ENCODE measurements at regions not wholly inside any gene's neighbourhood (a gene's known extent, or its start where the extent isn't known, plus 50 kb on each side); places are given as distances from the start of the nearest gene placed in this dataset.
"Not testable (repeated sequence)": the region's sequence is repeated elsewhere in the genome, so short reads cannot be mapped to it uniquely, and the experiment has no call there.

DNA sequence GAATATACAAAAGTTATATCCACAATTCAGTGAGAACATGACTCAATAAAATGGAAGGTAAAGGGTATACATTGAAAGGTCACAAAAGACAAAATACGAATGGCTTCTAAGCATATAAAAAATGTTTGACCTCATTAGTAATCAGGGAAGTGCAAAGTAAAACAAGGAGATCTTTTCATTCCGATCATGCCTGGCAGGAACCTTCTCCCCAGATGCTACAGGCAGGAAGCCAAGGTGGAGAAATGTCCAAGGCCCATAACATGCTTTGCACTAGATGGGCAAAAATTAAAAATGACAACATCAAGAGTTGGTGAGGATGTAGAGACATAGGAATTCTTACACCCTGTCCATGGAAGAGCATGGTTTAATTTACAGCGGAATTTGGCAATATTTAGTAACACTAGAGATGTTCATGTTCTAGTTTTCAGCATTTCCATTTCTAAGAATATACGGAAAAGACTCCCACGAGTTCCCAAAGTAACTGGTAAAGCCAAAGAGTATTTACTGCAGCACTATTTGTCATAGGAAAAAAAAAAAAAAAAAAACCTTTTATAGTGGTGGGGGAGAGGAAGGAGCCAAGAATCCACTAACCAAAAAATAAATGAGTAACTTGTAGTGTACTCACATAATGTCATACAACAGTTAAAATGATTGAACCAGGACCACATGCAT lies 184.5 kb upstream of the KAZN start:
- Histone ChIP-seq H3K36me3 (ENCODE audit: control insufficient read depth in 2 of 3, insufficient read depth in 3 of 3, low read length in 3 of 3) (no peaks in the 10 kb centered on the region), H3K4me1 (ENCODE audit: control insufficient read depth in 2 of 3, insufficient read depth in 2 of 3, low read depth in 1 of 3, low read length in 3 of 3) (no peaks in the 10 kb centered on the region), H3K9me3 (ENCODE audit: control insufficient read depth in 2 of 3, insufficient read depth in 1 of 3, low read length in 3 of 3) (no peaks in the 10 kb centered on the region), H3K27me3 (ENCODE audit: control insufficient read depth, insufficient read depth, low read length) (no peaks in the 10 kb centered on the region), H3K4me3 (ENCODE audit: low read length in 3 of 3) (no peak overlapping the region), H3K27ac (ENCODE audit: low read depth in 2 of 2, low read length in 2 of 2) (no peak overlapping the region), H3K9ac (ENCODE audit: low read length in 3 of 3) (no peak overlapping the region)
- TF ChIP-seq, protein P1, sequence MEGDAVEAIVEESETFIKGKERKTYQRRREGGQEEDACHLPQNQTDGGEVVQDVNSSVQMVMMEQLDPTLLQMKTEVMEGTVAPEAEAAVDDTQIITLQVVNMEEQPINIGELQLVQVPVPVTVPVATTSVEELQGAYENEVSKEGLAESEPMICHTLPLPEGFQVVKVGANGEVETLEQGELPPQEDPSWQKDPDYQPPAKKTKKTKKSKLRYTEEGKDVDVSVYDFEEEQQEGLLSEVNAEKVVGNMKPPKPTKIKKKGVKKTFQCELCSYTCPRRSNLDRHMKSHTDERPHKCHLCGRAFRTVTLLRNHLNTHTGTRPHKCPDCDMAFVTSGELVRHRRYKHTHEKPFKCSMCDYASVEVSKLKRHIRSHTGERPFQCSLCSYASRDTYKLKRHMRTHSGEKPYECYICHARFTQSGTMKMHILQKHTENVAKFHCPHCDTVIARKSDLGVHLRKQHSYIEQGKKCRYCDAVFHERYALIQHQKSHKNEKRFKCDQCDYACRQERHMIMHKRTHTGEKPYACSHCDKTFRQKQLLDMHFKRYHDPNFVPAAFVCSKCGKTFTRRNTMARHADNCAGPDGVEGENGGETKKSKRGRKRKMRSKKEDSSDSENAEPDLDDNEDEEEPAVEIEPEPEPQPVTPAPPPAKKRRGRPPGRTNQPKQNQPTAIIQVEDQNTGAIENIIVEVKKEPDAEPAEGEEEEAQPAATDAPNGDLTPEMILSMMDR (IDR thresholded peaks at IDR 0.05; ENCODE audit: borderline replicate concordance, extremely low read depth, insufficient read depth): no peak
- DNase-seq: no peak
- intact Hi-C loops (cut with DNase I): no loop called here
- no peak for FAIRE-seq

DNA sequence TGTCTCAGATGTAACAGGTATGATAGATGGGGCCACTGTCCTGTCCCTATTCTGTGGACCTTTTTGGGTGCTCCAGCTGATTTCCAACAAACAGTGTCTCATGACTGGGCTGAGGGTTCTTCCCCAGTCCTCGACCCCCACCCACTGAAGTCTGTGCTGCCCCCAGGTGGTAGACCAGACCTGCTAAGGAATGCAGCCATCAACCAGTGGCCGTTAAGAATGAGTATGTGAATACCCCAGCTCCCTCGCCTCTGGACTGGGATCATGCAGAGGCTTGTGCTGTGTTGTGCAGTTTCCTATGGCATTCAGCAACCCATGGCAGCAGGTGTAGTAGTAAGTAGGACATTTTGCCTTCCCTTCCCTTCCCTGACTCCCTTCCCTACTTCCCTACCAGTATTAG lies 183.1 kb upstream of the KAZN start:
- H3K36me3 ChIP-seq (ENCODE audit: control insufficient read depth in 2 of 3, insufficient read depth in 3 of 3, low read length in 3 of 3): no peaks in the 10 kb centered on the region
- TF ChIP-seq, protein P1 (IDR thresholded peaks at IDR 0.05; ENCODE audit: borderline replicate concordance, extremely low read depth, insufficient read depth): no peak
- no peaks in the 10 kb centered on the region for H3K9me3 ChIP-seq (ENCODE audit: control insufficient read depth in 2 of 3, insufficient read depth in 1 of 3, low read length in 3 of 3)
- no peak for DNase-seq
- no peaks in the 10 kb centered on the region for H3K27me3 ChIP-seq (ENCODE audit: control insufficient read depth, insufficient read depth, low read length)
- no peaks in the 10 kb centered on the region for H3K4me1 ChIP-seq (ENCODE audit: control insufficient read depth in 2 of 3, insufficient read depth in 2 of 3, low read depth in 1 of 3, low read length in 3 of 3)
- H3K27ac ChIP-seq (ENCODE audit: low read depth in 2 of 2, low read length in 2 of 2): no peak overlapping the region
- H3K4me3 ChIP-seq (ENCODE audit: low read length in 3 of 3): no peak overlapping the region
- no peak overlapping the region for H3K9ac ChIP-seq (ENCODE audit: low read length in 3 of 3)
- intact Hi-C loops (cut with DNase I): no loop called here
- no peak for FAIRE-seq

DNA sequence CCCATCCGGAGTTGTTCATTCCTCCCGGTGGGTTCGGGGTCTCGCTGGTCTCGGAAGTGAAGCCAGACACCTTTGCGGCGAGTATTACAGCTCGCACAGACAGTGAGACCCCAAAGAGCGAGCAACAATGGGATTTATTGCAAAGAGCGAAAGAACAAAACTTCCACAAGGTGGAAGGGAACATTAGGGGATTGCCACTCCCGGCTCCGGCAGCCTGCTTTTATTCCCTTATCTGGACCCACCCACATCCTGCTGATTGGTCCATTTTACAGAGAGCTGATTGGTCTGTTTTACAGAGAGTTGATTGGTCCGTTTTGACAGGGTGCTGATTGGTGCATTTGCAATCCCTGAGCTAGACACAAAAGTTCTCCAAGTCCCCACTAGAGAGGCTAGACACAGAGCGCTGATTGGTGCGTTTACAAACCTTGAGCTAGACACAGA lies 178.7 kb upstream of the KAZN start:
- FAIRE-seq; H3K4me1 ChIP-seq (ENCODE audit: control insufficient read depth in 2 of 3, insufficient read depth in 2 of 3, low read depth in 1 of 3, low read length in 3 of 3); H3K4me3 ChIP-seq (ENCODE audit: low read length in 3 of 3); H3K27me3 ChIP-seq (ENCODE audit: control insufficient read depth, insufficient read depth, low read length); intact Hi-C loops (cut with DNase I); H3K27ac ChIP-seq (ENCODE audit: low read depth in 2 of 2, low read length in 2 of 2); H3K9me3 ChIP-seq (ENCODE audit: control insufficient read depth in 2 of 3, insufficient read depth in 1 of 3, low read length in 3 of 3); H3K36me3 ChIP-seq (ENCODE audit: control insufficient read depth in 2 of 3, insufficient read depth in 3 of 3, low read length in 3 of 3); H3K9ac ChIP-seq (ENCODE audit: low read length in 3 of 3); DNase-seq: not testable (repeated sequence)

DNA sequence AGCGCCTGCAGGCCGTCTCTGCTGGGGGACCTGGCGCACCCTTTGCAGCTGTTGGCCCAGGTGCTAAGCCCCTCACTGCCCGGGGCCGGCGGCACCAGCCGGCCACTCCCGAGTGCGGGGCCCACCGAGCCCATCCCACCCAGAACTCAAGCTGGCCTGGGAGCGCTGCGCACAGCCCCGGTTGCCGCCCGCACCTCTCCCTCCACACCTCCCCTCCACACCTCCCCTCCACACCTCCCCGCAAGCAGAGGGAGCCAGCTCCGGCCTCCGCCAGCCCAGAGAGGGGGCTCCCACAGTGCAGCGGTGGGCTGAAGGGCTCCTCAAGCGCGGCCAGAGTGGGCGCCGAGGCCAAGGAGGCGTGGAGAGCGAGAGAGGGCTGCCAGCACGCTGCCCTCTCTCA lies 177.8 kb upstream of the KAZN start:
- FAIRE-seq (no peak), DNase-seq (no peak)
- H3K9ac ChIP-seq (ENCODE audit: low read length in 3 of 3): no peak overlapping the region
- intact Hi-C loops (cut with DNase I): no loop called here
- H3K27me3 ChIP-seq (ENCODE audit: control insufficient read depth, insufficient read depth, low read length): no peaks in the 10 kb centered on the region
- no peak overlapping the region for H3K27ac ChIP-seq (ENCODE audit: low read depth in 2 of 2, low read length in 2 of 2)
- TF ChIP-seq, protein P1 (IDR thresholded peaks at IDR 0.05; ENCODE audit: borderline replicate concordance, extremely low read depth, insufficient read depth): no peak
- no peak overlapping the region for H3K4me3 ChIP-seq (ENCODE audit: low read length in 3 of 3)
- H3K9me3 ChIP-seq (ENCODE audit: control insufficient read depth in 2 of 3, insufficient read depth in 1 of 3, low read length in 3 of 3): no peaks in the 10 kb centered on the region
- no peaks in the 10 kb centered on the region for H3K4me1 ChIP-seq (ENCODE audit: control insufficient read depth in 2 of 3, insufficient read depth in 2 of 3, low read depth in 1 of 3, low read length in 3 of 3)
- no peaks in the 10 kb centered on the region for H3K36me3 ChIP-seq (ENCODE audit: control insufficient read depth in 2 of 3, insufficient read depth in 3 of 3, low read length in 3 of 3)
